ENCODE measurements at regions not wholly inside any gene's neighbourhood (a gene's known extent, or its start where the extent isn't known, plus 50 kb on each side); places are given as distances from the start of the nearest gene placed in this dataset.
"Not testable (repeated sequence)": the region's sequence is repeated elsewhere in the genome, so short reads cannot be mapped to it uniquely, and the experiment has no call there.

- no peak for DNase-seq (ENCODE audit: low read depth in 3 of 3)
These were observed 115.2 kb upstream of the RAB18 start for GRCh38 chr10:27388761-27389399.

DNA sequence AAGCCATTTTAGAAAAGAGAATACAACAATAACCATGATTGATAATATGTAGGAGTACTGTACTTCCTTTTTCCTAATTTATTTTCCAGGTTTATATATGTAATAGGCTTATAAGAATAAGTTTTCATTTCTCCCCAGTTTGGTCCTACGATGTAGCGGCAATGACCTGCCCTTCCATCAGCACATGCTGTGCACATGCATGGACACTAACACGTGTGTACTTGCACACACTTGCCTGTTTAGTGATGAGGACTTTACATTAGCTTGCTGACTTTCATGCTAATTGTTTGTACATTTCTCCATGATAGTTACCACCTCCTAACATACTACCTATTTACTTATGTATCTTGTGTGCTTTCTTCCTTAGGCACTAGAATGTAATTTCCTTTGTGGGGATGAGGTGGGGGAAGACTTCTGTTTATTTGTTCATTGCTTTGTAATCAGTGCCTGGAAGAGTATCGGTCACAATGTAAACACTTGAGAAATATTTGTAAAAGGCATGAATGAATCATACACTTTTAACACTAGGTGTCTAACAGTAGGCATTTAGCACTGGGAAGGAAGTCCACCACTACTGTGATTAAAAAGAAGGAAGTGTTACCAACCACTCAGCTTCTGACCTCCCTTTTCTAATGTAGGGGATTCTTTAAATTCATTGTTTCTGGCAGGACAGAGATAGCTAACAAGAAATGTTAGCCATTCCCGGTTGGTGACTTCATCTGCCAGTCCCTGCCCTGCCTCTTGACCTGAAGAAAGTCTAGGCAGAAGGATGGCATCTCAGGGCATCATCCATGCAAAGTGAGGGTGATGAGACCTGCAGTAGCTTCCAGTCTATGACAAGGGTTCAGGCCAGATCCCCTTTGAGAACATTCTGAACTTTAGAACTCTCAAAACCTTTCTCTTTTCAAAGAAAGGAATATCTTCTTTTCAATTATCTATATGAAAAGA, 120.2 kb upstream of the RAB18 start:
- no peak for DNase-seq (ENCODE audit: low read depth in 3 of 3)

DNA sequence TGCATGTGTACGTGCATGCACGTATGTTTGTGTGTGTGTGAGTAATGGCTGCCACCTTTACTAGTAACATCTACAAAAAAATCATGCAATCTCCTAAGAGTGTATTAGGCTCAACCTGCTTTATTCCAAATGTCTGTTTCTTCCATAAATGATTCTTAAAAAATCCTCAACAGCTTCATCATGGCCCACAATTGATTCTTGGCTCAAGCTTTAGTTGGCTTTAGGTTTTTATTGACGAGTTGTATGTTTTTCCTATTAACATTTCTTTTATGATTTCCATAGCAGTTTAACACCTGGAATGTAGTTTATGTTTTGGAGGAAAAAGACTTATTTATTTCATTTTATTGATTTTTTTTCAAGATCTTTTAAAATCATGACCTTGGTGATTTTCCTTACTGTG, 121.9 kb upstream of the RAB18 start:
- DNase-seq (ENCODE audit: low read depth in 3 of 3) = no peak

DNA sequence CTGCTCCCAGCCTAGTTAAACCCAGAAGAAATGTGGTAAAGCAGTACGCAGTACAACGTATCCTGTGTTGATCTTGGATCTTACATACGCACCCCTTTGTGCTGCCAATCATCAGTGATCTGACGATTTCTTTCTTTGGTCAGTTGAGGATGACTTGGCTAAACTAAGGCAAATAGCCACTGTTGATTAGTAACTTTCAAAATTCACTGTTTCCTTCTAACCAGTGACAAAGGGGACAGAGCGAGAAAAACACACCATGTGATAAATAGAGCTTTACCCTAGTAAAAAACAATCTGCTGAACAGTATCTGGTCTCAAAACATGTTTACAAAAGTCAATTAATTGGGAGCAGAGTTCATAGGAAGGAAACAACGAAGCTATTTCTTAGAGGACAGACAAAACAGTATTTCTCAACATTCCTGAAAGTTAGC, 123.2 kb upstream of the RAB18 start:
- no peak for DNase-seq (ENCODE audit: low read depth in 3 of 3)

DNA sequence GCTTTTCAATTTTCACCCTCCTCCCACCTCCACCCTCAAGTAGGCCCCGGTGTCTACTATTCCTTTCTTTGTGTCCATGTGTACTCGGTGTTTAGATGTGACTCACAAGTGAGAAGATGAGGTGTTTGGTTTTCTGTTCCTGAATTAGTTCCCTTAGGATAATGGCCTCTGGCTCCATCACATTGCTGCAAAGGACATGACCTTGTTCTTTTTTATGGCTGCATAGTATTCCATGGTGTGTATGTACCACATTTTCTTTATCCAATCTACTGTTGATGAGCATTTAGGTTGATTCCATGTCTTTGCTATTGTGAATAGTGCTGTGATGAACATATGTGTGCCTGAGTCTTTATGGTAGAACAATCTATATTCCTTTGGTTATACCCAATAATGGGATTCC, 125.1 kb upstream of the RAB18 start:
- not testable (repeated sequence) for DNase-seq (ENCODE audit: low read depth in 3 of 3)

GRCh38 chr10:27373566-27374160, 130.4 kb upstream of the RAB18 start:
- DNase-seq (ENCODE audit: low read depth in 3 of 3) = no peak

DNA sequence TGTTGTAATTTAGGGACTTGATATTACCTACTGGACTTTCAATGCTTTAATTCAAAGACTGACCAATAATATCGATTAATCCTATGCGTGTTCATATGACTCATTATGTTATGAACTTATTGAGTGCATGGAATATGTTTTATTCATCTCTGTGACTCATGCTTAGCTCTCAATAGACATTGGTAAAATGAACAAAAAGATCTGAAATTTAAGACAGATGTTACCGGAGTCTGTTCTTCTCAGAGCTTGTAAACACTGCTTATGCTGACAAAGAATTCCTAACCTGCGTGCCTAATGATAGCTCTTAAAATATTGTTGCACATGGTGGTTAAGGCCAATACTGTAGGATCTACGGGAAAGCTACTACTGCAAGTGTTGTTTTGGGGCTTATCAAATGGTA, 131.5 kb upstream of the ACBD5 start:
- DNase-seq (ENCODE audit: low read depth in 3 of 3) = no peak

- DNase-seq (ENCODE audit: low read depth in 3 of 3) = not testable (repeated sequence)
These were observed 130.8 kb upstream of the ACBD5 start for GRCh38 chr10:27371375-27371774.

DNA sequence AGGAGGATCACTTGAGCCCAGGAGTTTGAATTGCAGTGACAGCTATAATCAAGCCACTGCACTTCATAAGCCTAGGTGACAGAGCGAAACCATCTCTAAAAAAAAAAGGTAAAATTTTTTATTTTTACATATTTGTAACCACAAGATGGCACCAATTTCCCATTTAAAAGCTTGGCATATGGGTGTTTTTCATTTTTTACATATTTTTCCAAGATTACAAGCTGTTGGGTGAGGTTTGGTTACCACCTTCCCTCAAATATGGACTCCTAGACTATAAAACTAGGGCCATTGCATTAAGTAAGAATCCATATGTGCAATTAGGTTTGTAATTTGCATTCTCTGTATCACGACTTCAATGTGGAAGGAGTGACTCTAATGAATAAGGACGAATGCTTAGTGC, 129.3 kb upstream of the ACBD5 start:
- DNase-seq (ENCODE audit: low read depth in 3 of 3) = no peak

DNA sequence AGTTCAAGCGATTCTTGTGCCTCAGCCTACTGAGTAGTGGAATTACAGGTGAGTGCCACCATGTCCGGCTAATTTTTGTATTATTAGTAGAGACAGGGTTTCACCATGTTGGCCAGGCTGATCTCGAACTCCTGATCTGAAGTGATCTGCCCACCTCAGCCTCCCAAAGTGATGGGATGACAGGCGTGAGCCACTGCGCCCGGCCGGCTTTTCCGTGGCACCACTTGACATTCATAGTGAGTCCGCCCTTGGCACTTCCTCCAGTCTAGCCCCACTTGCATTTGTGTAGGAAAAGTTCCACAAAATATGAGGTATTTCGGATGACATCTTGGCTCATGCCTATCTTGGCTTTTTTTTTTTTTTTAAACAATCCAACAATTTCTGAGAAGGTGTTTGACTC, 128.1 kb upstream of the ACBD5 start:
- no peak for DNase-seq (ENCODE audit: low read depth in 3 of 3)

DNA sequence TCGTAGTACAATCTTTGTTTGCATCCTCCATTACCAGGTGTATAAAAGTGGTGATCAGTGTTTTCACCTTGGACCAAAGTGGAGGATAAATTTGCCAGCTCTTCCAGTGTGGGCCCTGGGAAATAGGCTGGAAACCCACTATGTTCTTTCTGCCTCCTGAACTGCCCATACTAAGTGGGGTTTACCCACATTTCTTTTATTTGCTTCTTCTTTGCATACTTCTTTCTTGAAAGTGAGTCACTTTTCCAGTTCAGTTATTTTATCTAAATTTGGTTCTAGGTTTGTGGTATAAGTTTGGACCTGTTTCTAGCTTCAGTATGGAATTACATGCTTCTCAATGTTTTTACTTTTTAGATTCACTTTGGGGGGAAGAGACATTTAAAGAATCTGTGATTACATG, 126.2 kb upstream of the ACBD5 start:
- no peak for DNase-seq (ENCODE audit: low read depth in 3 of 3)

DNA sequence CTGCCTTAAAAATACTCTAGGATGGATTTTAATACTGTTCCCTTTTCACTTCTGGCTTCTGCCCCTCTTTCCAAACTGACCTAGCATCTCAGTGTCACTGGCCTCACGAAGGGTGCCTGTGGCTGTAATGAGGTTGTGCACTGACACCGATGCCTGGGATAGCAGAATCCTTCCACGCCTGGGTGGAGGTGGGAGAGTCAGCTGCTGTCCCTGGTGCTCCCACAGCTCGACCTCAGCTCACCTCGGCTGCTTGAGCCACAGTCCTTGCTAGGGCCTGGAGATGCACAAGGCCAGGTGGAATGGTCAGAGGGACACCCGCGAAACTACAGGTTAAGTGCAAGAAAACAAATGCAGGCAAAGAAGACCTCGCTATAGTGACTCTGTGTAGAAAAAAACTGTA, 123.4 kb upstream of the ACBD5 start:
- no peak for DNase-seq (ENCODE audit: low read depth in 3 of 3)

DNA sequence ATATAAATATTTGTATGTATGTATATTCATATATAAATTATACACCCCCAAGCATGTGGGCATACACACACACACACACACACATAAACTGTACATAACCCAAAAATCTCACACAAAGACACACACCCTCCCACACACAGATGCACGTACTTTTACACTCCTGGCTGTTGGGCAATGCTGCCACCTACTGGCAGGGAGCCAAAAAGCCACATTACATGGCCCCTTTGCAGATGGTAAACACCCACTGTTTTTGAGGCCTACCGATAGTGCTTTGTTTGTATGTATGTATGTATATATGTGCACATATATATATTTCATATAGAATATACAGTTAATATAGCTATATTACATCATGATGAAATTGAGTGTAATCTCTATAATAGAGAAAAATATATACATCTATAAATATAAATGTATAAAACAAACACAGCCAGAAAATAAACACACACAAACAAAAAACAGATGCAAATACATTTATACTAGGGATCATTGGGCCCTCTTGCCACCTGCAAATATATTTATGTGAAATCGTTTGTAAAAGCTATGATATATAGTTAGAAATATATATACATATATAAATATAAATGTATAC, 120.1 kb upstream of the ACBD5 start:
- peak; percentile 63 to 74 (median 73) for DNase-seq (ENCODE audit: low read depth in 3 of 3)

DNA sequence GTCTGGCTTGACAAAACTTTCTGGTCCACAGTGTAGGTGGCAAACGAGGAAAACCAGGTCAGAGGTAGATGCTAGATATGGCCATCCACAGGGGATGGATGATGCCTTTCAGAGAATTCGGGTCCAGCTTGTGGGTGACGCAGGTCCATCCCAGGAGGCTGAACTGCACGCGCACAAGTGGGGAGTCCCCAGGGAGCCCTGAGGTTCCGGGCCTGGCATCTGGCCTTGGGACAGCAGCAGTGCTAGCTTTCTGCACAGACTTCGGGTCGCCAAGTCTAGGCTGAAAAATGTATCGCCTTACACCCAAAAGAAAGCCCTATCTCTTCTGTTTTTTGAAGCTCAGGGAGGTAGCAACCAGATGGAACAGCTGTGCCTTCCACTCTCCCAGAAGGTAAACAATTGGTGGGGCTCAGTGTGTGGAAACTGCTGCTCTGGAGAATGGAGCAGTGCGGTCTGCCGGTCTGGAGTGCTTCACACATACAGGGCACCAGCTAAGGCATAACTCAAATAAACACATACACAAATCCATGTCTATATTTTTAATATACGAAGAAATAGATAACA, 119.3 kb upstream of the ACBD5 start:
- no peak for DNase-seq (ENCODE audit: low read depth in 3 of 3)

DNA sequence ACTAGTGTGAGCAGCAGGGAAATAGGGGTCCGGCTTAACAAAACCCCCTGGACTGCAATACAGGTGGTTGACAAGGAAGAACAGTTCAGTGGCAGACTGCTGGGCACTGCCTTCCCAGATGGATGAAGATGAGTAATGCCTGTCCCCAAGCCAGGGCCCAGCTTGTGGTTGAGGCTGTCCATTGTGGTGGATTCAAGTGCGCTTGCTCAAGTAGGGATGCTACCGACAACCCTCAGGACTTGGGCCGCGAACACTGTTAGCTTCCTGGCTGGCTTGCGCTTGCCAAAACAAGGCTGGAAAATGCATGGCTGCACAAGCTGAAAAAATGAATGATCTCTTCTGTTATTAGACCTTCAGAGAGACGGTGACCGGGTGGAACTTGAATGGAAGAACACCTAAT, 116.1 kb upstream of the ACBD5 start:
- no peak for DNase-seq (ENCODE audit: low read depth in 3 of 3)

GRCh38 chr10:27355918-27356573, 115.4 kb upstream of the ACBD5 start:
- no peak for DNase-seq (ENCODE audit: low read depth in 3 of 3)

DNA sequence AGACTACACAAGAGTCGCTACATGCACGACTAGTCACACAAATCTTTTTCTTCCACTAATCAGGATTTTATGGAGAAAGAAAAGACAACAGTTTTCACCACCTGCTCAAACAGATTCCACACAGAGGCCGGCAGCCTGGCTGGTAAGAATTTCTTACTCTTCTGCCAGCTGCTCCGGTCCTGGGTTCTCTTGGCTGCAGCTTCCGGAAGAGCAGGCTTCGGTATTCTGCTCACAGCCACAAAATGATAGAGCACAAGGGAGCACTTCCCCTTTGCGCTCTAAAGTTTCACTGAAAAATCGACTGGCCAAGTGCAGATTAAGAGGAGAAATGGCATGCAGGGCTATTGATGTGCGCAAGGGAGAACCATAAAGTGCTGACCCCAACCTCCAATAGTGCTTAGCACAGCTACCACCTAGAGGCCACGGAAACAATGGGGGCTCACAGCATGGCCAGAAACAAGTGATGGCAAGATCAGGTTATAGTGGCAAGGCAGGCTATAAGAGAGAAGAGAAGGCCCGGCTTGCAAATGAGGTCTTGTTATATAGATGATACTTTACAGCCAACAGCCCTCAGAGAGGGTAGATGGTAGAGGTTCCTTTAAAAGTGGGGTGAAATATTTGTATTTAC, 114.2 kb upstream of the ACBD5 start:
- not testable (repeated sequence) for DNase-seq (ENCODE audit: low read depth in 3 of 3)

- DNase-seq (ENCODE audit: low read depth in 3 of 3) = not testable (repeated sequence)
These were observed 113.5 kb upstream of the ACBD5 start for GRCh38 chr10:27354100-27354499.

- DNase-seq (ENCODE audit: low read depth in 3 of 3) = no peak
These were observed 109.4 kb upstream of the ACBD5 start for GRCh38 chr10:27349987-27350386.

GRCh38 chr10:27347827-27348207, 107.2 kb upstream of the ACBD5 start:
- DNase-seq (ENCODE audit: low read depth in 3 of 3) = not testable (repeated sequence)

DNA sequence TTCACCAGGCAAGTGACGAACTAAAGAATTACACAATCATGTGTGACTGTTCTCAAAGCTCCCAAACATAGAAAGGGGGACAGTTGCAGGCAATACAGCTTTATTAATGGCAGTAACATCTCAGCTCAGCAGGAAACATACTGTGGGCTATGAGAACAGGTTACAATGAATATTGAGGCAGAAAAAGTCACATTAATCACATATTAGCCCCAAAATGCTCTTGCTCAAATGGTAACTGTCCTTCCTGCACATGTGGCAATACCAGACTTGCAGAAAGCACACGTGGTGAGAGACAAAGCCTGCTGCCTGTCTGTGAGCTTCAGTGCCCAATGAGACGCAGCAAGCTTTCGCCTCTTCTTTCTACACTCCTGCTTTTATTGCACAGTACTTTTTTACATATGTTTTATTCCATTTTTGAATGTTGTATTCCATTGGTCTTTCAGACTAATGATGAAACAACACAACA, 104.9 kb upstream of the ACBD5 start:
- DNase-seq (ENCODE audit: low read depth in 3 of 3) = no peak
